Kidney epithelial cell (primary cell): ENCODE measurements at regions not wholly inside any gene's neighbourhood (a gene's known extent, or its start where the extent isn't known, plus 50 kb on each side); places are given as distances from the start of the nearest gene placed in this dataset.

Experiments
- DNase-seq: peaks from one replicate; pipeline ENCODE4 v3.0.0-alpha.2; 2010; ENCODE audit warnings: low read depth
- H3K27me3 ChIP-seq: 2 replicates; pipeline ENCODE4 v1.6.0; 2011; ENCODE audit warnings: low read length; ENCODE audit not compliant: control insufficient read depth, insufficient read depth
- H3K36me3 ChIP-seq: 2 replicates; pipeline ENCODE4 v1.5.1; 2011; ENCODE audit warnings: low read length; ENCODE audit not compliant: control insufficient read depth, insufficient read depth
- H3K4me3 ChIP-seq: 2 replicates; pipeline ENCODE4 v1.5.1; 2011; ENCODE audit warnings: low read depth, mild to moderate bottlenecking, control low read depth, low read length
- CTCF ChIP-seq: IDR thresholded peaks from 2 replicates; pipeline ENCODE4 v1.5.1; 2011; ENCODE audit warnings: mild to moderate bottlenecking, moderate library complexity, low read length, control low read depth, inconsistent platforms; ENCODE audit not compliant: insufficient read depth, poor library complexity, severe bottlenecking

GRCh38 chr4:116374815-116375214 is 710.6 kb downstream of the TRAM1L1 start:
- no peak for DNase-seq
- H3K4me3 ChIP-seq: no peak overlapping the region
- H3K27me3 ChIP-seq: no peaks in the 10 kb centered on the region
- TF ChIP-seq CTCF: no peak
- no peaks in the 10 kb centered on the region for H3K36me3 ChIP-seq

- Histone ChIP-seq H3K36me3 (no peaks in the 10 kb centered on the region), H3K27me3 (no peaks in the 10 kb centered on the region), H3K4me3 (no peak overlapping the region)
- DNase-seq: no peak
- no peak for TF ChIP-seq CTCF
These were observed 722.8 kb downstream of the TRAM1L1 start for GRCh38 chr4:116362583-116362982.

- no peak for DNase-seq
- H3K27me3 ChIP-seq: no peaks in the 10 kb centered on the region
- TF ChIP-seq CTCF: no peak
- H3K36me3 ChIP-seq: no peaks in the 10 kb centered on the region
- H3K4me3 ChIP-seq: no peak overlapping the region
These were observed 723.6 kb downstream of the TRAM1L1 start for GRCh38 chr4:116361790-116362189.

GRCh38 chr4:116358633-116359222 is 726.6 kb downstream of the TRAM1L1 start:
- no peaks in the 10 kb centered on the region for H3K27me3 ChIP-seq
- DNase-seq: peak; percentile 23
- H3K36me3 ChIP-seq: no peaks in the 10 kb centered on the region
- peak; percentile 45 for TF ChIP-seq CTCF
- H3K4me3 ChIP-seq: no peak overlapping the region

- no peaks in the 10 kb centered on the region for H3K27me3 ChIP-seq
- no peaks in the 10 kb centered on the region for H3K36me3 ChIP-seq
- no peak for TF ChIP-seq CTCF
- peak; percentile 1 for DNase-seq
- H3K4me3 ChIP-seq: no peak overlapping the region
These were observed 727.6 kb downstream of the TRAM1L1 start for GRCh38 chr4:116357758-116358157.

GRCh38 chr4:116346750-116347149 is 738.6 kb downstream of the TRAM1L1 start:
- no peak overlapping the region for H3K4me3 ChIP-seq
- no peaks in the 10 kb centered on the region for H3K27me3 ChIP-seq
- H3K36me3 ChIP-seq: no peaks in the 10 kb centered on the region
- no peak for TF ChIP-seq CTCF
- no peak for DNase-seq
